HG02678 (cell line): ENCODE measurements at regions not wholly inside any gene's neighbourhood (a gene's known extent, or its start where the extent isn't known, plus 50 kb on each side); places are given as distances from the start of the nearest gene placed in this dataset.
"Not testable (repeated sequence)": the region's sequence is repeated elsewhere in the genome, so short reads cannot be mapped to it uniquely, and the experiment has no call there.

Source experiments
- ATAC-seq: cut with Tn5 transposase; IDR thresholded peaks from one replicate; pipeline ENCODE4 v1.9.1; 2021; ENCODE audit warnings: mild to moderate bottlenecking, moderate library complexity; ENCODE audit not compliant: unreplicated experiment

GRCh38 chr16:21514474-21514840 is 84.9 kb upstream of the METTL9 start:
- ATAC-seq: not testable (repeated sequence)

- ATAC-seq: not testable (repeated sequence)
These were observed 82.7 kb upstream of the METTL9 start for GRCh38 chr16:21516705-21517040.

GRCh38 chr16:21517263-21517662 is 82.1 kb upstream of the METTL9 start:
- ATAC-seq: peak; percentile 22

GRCh38 chr16:21519361-21520133 is 79.8 kb upstream of the METTL9 start:
- ATAC-seq: peak; percentile 7

GRCh38 chr16:21520134-21521047 is 79.0 kb upstream of the METTL9 start:
- peak; percentile 68 for ATAC-seq

GRCh38 chr16:21521048-21521389 is 78.4 kb upstream of the METTL9 start:
- ATAC-seq: not testable (repeated sequence)

- not testable (repeated sequence) for ATAC-seq
These were observed 77.8 kb upstream of the METTL9 start for GRCh38 chr16:21521390-21522143.

- not testable (repeated sequence) for ATAC-seq
These were observed 76.5 kb upstream of the METTL9 start for GRCh38 chr16:21522846-21523245.

- no peak for ATAC-seq
These were observed 75.8 kb upstream of the METTL9 start for GRCh38 chr16:21523411-21524067.

GRCh38 chr16:21524068-21524751 is 75.2 kb upstream of the METTL9 start:
- ATAC-seq: no peak

- ATAC-seq: not testable (repeated sequence)
These were observed 74.7 kb upstream of the METTL9 start for GRCh38 chr16:21524752-21525028.

GRCh38 chr16:21525029-21525895 is 74.1 kb upstream of the METTL9 start:
- ATAC-seq: not testable (repeated sequence)

- not testable (repeated sequence) for ATAC-seq
These were observed 73.1 kb upstream of the METTL9 start for GRCh38 chr16:21525956-21526922.

GRCh38 chr16:21526923-21527807 is 72.2 kb upstream of the METTL9 start:
- ATAC-seq: no peak

GRCh38 chr16:21529060-21529658 is 70.2 kb upstream of the METTL9 start:
- not testable (repeated sequence) for ATAC-seq

- ATAC-seq: not testable (repeated sequence)
These were observed 68.5 kb upstream of the METTL9 start for GRCh38 chr16:21530729-21531383.
